ENCODE measurements at regions not wholly inside any gene's neighbourhood (a gene's known extent, or its start where the extent isn't known, plus 50 kb on each side); places are given as distances from the start of the nearest gene placed in this dataset.

- WGBS, 5 donors, result 65 to 80% (median 71%) methylated on average over 3 of the region's 3 CpGs
- H3K27ac ChIP-seq, result no peak overlapping the region
- H3K27me3 ChIP-seq, result no peaks in the 10 kb centered on the region
- intact Hi-C loops (cut with DNase I; ENCODE audit: low total_unique reads), result no loop called here
- H3K36me3 ChIP-seq, result no peaks in the 10 kb centered on the region
- no peak overlapping the region for H3K4me3 ChIP-seq
- no peak for TF ChIP-seq POLR2A (IDR thresholded peaks at IDR 0.05)
- TF ChIP-seq EP300 (IDR thresholded peaks at IDR 0.05), result no peak
- no peak for TF ChIP-seq CTCF (IDR thresholded peaks at IDR 0.05)
- no peak for TF ChIP-seq POLR2AphosphoS5 (IDR thresholded peaks at IDR 0.05)
- no peak for DNase-seq
- H3K9me3 ChIP-seq, result no peaks in the 10 kb centered on the region
- peaks cover 0 to 24% (median 3%) of the 10 kb centered on the region in 4 donors for H3K4me1 ChIP-seq
Measured at GRCh38 chr2:47298771-47299170, 70.3 kb upstream of the EPCAM start.

- 87 to 93% (median 89%) methylated on average over 7 of the region's 7 CpGs for WGBS, 5 donors
- Histone ChIP-seq H3K27me3 (no peaks in the 10 kb centered on the region), H3K4me1 (peaks cover 0 to 15% (median 0%) of the 10 kb centered on the region in 4 donors), H3K36me3 (no peaks in the 10 kb centered on the region), H3K27ac (no peak overlapping the region), H3K4me3 (no peak overlapping the region), H3K9me3 (no peaks in the 10 kb centered on the region)
- DNase-seq, result peak in 1 of 2 donors; percentile 49
- intact Hi-C loops (cut with DNase I; ENCODE audit: low total_unique reads), result no loop called here
- TF ChIP-seq POLR2A (IDR thresholded peaks at IDR 0.05) (no peak), EP300 (IDR thresholded peaks at IDR 0.05) (no peak), POLR2AphosphoS5 (IDR thresholded peaks at IDR 0.05) (no peak), CTCF (IDR thresholded peaks at IDR 0.05) (no peak)
Measured at GRCh38 chr2:47297767-47298425, 71.2 kb upstream of the EPCAM start.

GRCh38 chr2:47295981-47296635, 73.0 kb upstream of the EPCAM start:
- no peak for DNase-seq
- 80 to 91% (median 87%) methylated on average over 5 of the region's 5 CpGs for WGBS, 5 donors
- TF ChIP-seq CTCF (IDR thresholded peaks at IDR 0.05) (no peak), POLR2A (IDR thresholded peaks at IDR 0.05) (no peak), POLR2AphosphoS5 (IDR thresholded peaks at IDR 0.05) (no peak), EP300 (IDR thresholded peaks at IDR 0.05) (no peak)
- Histone ChIP-seq H3K4me3 (no peak overlapping the region), H3K36me3 (no peaks in the 10 kb centered on the region), H3K27ac (no peak overlapping the region), H3K27me3 (no peaks in the 10 kb centered on the region), H3K9me3 (no peaks in the 10 kb centered on the region), H3K4me1 (peaks cover 0 to 11% (median 0%) of the 10 kb centered on the region in 4 donors)
- intact Hi-C loops (cut with DNase I; ENCODE audit: low total_unique reads), result no loop called here

- WGBS, 5 donors, result 64 to 89% (median 79%) methylated on average over 3 of the region's 3 CpGs
- TF ChIP-seq CTCF (IDR thresholded peaks at IDR 0.05) (no peak), POLR2AphosphoS5 (IDR thresholded peaks at IDR 0.05) (no peak), EP300 (IDR thresholded peaks at IDR 0.05) (no peak), POLR2A (IDR thresholded peaks at IDR 0.05) (no peak)
- Histone ChIP-seq H3K4me1 (peaks cover 0 to 7% (median 0%) of the 10 kb centered on the region in 4 donors), H3K4me3 (no peak overlapping the region), H3K36me3 (no peaks in the 10 kb centered on the region), H3K9me3 (no peaks in the 10 kb centered on the region), H3K27ac (no peak overlapping the region), H3K27me3 (no peaks in the 10 kb centered on the region)
- intact Hi-C loops (cut with DNase I; ENCODE audit: low total_unique reads), result no loop called here
- DNase-seq, result no peak
Measured at GRCh38 chr2:47295131-47295980, 73.8 kb upstream of the EPCAM start.

Measured in stomach (tissue), 8 donors.